KMS-11 (cell line): ENCODE measurements at regions not wholly inside any gene's neighbourhood (a gene's known extent, or its start where the extent isn't known, plus 50 kb on each side); places are given as distances from the start of the nearest gene placed in this dataset.

Source experiments
- H2AFZ ChIP-seq: fragments of 200-600 bp; sonication (generic); 2 replicates; pipeline ENCODE4 v1.6.1; 2016; ENCODE audit warnings: antibody characterized with exemption, mixed run types, low read depth
- H3K27ac ChIP-seq: fragments of 200-600 bp; sonication (generic); 2 replicates; pipeline ENCODE4 v1.6.1; 2016; ENCODE audit warnings: mild to moderate bottlenecking, mixed run types
- H3K27me3 ChIP-seq: fragments of 200-600 bp; sonication (generic); 2 replicates; pipeline ENCODE4 v1.6.1; 2017; ENCODE audit warnings: mild to moderate bottlenecking, low read depth, mixed run types, moderate library complexity; ENCODE audit not compliant: insufficient read depth
- H3K36me3 ChIP-seq: fragments of 200-600 bp; sonication (generic); 2 replicates; pipeline ENCODE4 v1.6.1; 2017; ENCODE audit warnings: mild to moderate bottlenecking, mixed run types; ENCODE audit not compliant: insufficient read depth
- H3K4me1 ChIP-seq: fragments of 200-600 bp; sonication (generic); 2 replicates; pipeline ENCODE4 v1.6.1; 2016; ENCODE audit warnings: mild to moderate bottlenecking, low read depth, mixed run types; ENCODE audit not compliant: poor library complexity, severe bottlenecking
- H3K4me2 ChIP-seq: fragments of 200-600 bp; sonication (generic); 2 replicates; pipeline ENCODE4 v1.7.0; 2016; ENCODE audit warnings: mild to moderate bottlenecking, mixed run types
- H3K4me3 ChIP-seq: fragments of 200-600 bp; sonication (generic); IDR thresholded peaks from 2 replicates; pipeline ENCODE4 v1.6.1; 2017; ENCODE audit warnings: low read depth, low read length, mixed read lengths; ENCODE audit not compliant: insufficient read depth
- H3K79me2 ChIP-seq: fragments of 200-600 bp; sonication (generic); 2 replicates; pipeline ENCODE4 v1.6.1; 2016; ENCODE audit warnings: low read depth, mixed run types; ENCODE audit not compliant: insufficient read depth
- H3K9ac ChIP-seq: fragments of 200-600 bp; sonication (generic); 2 replicates; pipeline ENCODE4 v1.6.1; 2016; ENCODE audit warnings: mild to moderate bottlenecking, mixed run types
- H4K20me1 ChIP-seq: fragments of 200-600 bp; sonication (generic); 2 replicates; pipeline ENCODE4 v1.6.1; 2016; ENCODE audit warnings: mild to moderate bottlenecking, mixed run types; ENCODE audit not compliant: insufficient read depth
- CTCF ChIP-seq: fragments of 200-600 bp; sonication (generic); conservative IDR thresholded peaks from 2 replicates; pipeline ENCODE4 v1.6.1; 2017; ENCODE audit warnings: low read depth, mild to moderate bottlenecking, antibody characterized with exemption, low read length, moderate library complexity, mixed read lengths

GRCh38 chr22:49564666-49565515, 262.8 kb downstream of the BRD1 start:
- H3K27ac ChIP-seq = no peak overlapping the region
- no peaks in the 10 kb centered on the region for H3K79me2 ChIP-seq
- H3K4me1 ChIP-seq = no peaks in the 10 kb centered on the region
- no peak overlapping the region for H2AFZ ChIP-seq
- no peak for TF ChIP-seq CTCF
- no peaks in the 10 kb centered on the region for H4K20me1 ChIP-seq
- no peak overlapping the region for H3K9ac ChIP-seq
- H3K27me3 ChIP-seq = no peaks in the 10 kb centered on the region; the same call in 1 of the 2 replicates
- H3K36me3 ChIP-seq = no peaks in the 10 kb centered on the region
- no peak overlapping the region for H3K4me2 ChIP-seq
- no peak overlapping the region for H3K4me3 ChIP-seq

- Histone ChIP-seq H3K27ac (no peak overlapping the region), H3K79me2 (no peaks in the 10 kb centered on the region), H3K9ac (no peak overlapping the region), H3K4me1 (no peaks in the 10 kb centered on the region), H4K20me1 (no peaks in the 10 kb centered on the region), H3K27me3 (no peaks in the 10 kb centered on the region; the same call in 1 of the 2 replicates), H2AFZ (no peak overlapping the region), H3K36me3 (no peaks in the 10 kb centered on the region), H3K4me3 (no peak overlapping the region), H3K4me2 (no peak overlapping the region)
- no peak for TF ChIP-seq CTCF
Observed at GRCh38 chr22:49564054-49564453, 263.6 kb downstream of the BRD1 start.

GRCh38 chr22:49562685-49563249, 264.9 kb downstream of the BRD1 start:
- H3K79me2 ChIP-seq = no peaks in the 10 kb centered on the region
- no peak overlapping the region for H3K9ac ChIP-seq
- H3K4me2 ChIP-seq = no peak overlapping the region
- no peak overlapping the region for H3K4me3 ChIP-seq
- H4K20me1 ChIP-seq = no peaks in the 10 kb centered on the region
- no peak for TF ChIP-seq CTCF
- H3K27me3 ChIP-seq = peaks cover 3% of the 10 kb centered on the region; the same call in 1 of the 2 replicates
- H3K4me1 ChIP-seq = no peaks in the 10 kb centered on the region
- no peak overlapping the region for H3K27ac ChIP-seq
- no peak overlapping the region for H2AFZ ChIP-seq
- no peaks in the 10 kb centered on the region for H3K36me3 ChIP-seq

- H3K36me3 ChIP-seq = no peaks in the 10 kb centered on the region
- H3K27me3 ChIP-seq = peaks cover 3% of the 10 kb centered on the region; the same call in 1 of the 2 replicates
- no peaks in the 10 kb centered on the region for H4K20me1 ChIP-seq
- H3K27ac ChIP-seq = no peak overlapping the region
- no peak overlapping the region for H3K9ac ChIP-seq
- H3K79me2 ChIP-seq = no peaks in the 10 kb centered on the region
- no peak for TF ChIP-seq CTCF
- no peak overlapping the region for H2AFZ ChIP-seq
- H3K4me3 ChIP-seq = no peak overlapping the region
- H3K4me1 ChIP-seq = no peaks in the 10 kb centered on the region
- H3K4me2 ChIP-seq = no peak overlapping the region
Observed at GRCh38 chr22:49561976-49562375, 265.7 kb downstream of the BRD1 start.
